OCI-LY3 (cell line): ENCODE measurements at regions not wholly inside any gene's neighbourhood (a gene's known extent, or its start where the extent isn't known, plus 50 kb on each side); places are given as distances from the start of the nearest gene placed in this dataset.

Experiments used
- H2AFZ ChIP-seq: fragments of 200-600, 300-600 bp; shearing (Covaris generic); 2 replicates; pipeline ENCODE4 v1.6.0; 2014; ENCODE audit warnings: antibody characterized with exemption, low read depth, low read length
- H3K27ac ChIP-seq: fragments of 200-600, 300-600 bp; sonication (generic); 2 replicates; pipeline ENCODE4 v1.5.1; 2014; ENCODE audit warnings: mild to moderate bottlenecking, low read length, moderate library complexity, mixed read lengths
- H3K27me3 ChIP-seq: fragments of 200-600, 300-600 bp; sonication (generic); 2 replicates; pipeline ENCODE4 v1.6.1; 2014; ENCODE audit warnings: low read depth, low read length, mixed read lengths
- H3K36me3 ChIP-seq: fragments of 200-600, 300-600 bp; sonication (generic); replicated peaks from 2 replicates; pipeline ENCODE3; 2014; ENCODE audit warnings: low read depth, low read length, mixed read lengths
- H3K4me1 ChIP-seq: fragments of 300-600, 200-600 bp; sonication (generic); 2 replicates; pipeline ENCODE4 v1.6.1; 2014; ENCODE audit warnings: low read length, mixed read lengths
- H3K4me2 ChIP-seq: fragments of 200-600, 300-600 bp; sonication (generic); 2 replicates; pipeline ENCODE4 v1.6.1; 2014; ENCODE audit warnings: low read length, mixed read lengths
- H3K4me3 ChIP-seq: fragments of 300-600, 200-600 bp; sonication (generic); 2 replicates; pipeline ENCODE4 v1.5.1; 2014; ENCODE audit warnings: antibody characterized with exemption, mild to moderate bottlenecking, low read length, moderate library complexity
- H3K79me2 ChIP-seq: fragments of 300-600, 200-600 bp; shearing (Covaris generic); 2 replicates; pipeline ENCODE4 v1.6.1; 2014; ENCODE audit warnings: mild to moderate bottlenecking, low read length, mixed read lengths
- H3K9ac ChIP-seq: fragments of 300-600, 200-600 bp; shearing (Covaris generic); 2 replicates; pipeline ENCODE4 v1.6.0; 2014; ENCODE audit warnings: mild to moderate bottlenecking, low read length, moderate library complexity
- H3K9me3 ChIP-seq: fragments of 200-600, 300-600 bp; shearing (Covaris generic); 2 replicates; pipeline ENCODE4 v1.6.1; 2014; ENCODE audit warnings: low read length, mixed read lengths; ENCODE audit not compliant: insufficient read depth
- H4K20me1 ChIP-seq: fragments of 200-600, 300-600 bp; sonication (generic); 2 replicates; pipeline ENCODE4 v1.6.1; 2016; ENCODE audit warnings: low read length, mixed read lengths; ENCODE audit not compliant: insufficient read depth
- EZH2phosphoT487 ChIP-seq: fragments of 200-600 bp; shearing (Covaris generic); IDR thresholded peaks from 2 replicates; pipeline ENCODE4 v1.6.1; 2018; ENCODE audit warnings: antibody characterized with exemption, mixed run types, low read depth
- TF ChIP-seq, protein P1 (sequence below): fragments of 200-600, 300-600 bp; sonication (generic); IDR thresholded peaks from 2 replicates; pipeline ENCODE4 v1.5.1; 2014; ENCODE audit warnings: antibody characterized with exemption, low read length, low read depth

DNA sequence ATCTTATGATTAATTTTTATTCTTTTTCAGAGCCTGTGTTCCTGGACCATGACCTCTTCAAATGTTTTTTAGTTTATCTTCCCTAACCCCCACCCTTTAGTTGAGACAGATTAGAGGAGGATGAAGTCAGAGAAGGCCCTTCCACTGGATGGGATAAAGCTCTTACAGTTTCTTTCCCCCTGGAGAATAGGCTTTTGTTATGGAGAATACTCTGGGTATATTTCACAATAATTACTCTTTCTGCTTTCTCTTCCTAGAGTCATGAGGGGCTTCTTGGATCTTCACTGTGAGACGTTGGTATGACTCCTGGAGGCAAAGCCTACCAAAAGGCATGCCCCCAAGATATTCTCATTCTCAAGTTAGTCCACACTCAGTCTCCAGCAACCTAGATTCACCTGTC lies 144.4 kb upstream of the THRB start:
- Histone ChIP-seq H3K9me3 (no peaks in the 10 kb centered on the region), H3K9ac (no peak overlapping the region), H3K4me3 (no peak overlapping the region), H3K27ac (no peak overlapping the region), H3K27me3 (0 out of 2 replicates have a peak, but pooled peaks cover 4% of the 10 kb centered on the region), H3K36me3 (no peaks in the 10 kb centered on the region), H2AFZ (no peak overlapping the region), H4K20me1 (no peaks in the 10 kb centered on the region), H3K4me2 (no peak overlapping the region), H3K4me1 (no peaks in the 10 kb centered on the region), H3K79me2 (no peaks in the 10 kb centered on the region)
- TF ChIP-seq, protein P1, sequence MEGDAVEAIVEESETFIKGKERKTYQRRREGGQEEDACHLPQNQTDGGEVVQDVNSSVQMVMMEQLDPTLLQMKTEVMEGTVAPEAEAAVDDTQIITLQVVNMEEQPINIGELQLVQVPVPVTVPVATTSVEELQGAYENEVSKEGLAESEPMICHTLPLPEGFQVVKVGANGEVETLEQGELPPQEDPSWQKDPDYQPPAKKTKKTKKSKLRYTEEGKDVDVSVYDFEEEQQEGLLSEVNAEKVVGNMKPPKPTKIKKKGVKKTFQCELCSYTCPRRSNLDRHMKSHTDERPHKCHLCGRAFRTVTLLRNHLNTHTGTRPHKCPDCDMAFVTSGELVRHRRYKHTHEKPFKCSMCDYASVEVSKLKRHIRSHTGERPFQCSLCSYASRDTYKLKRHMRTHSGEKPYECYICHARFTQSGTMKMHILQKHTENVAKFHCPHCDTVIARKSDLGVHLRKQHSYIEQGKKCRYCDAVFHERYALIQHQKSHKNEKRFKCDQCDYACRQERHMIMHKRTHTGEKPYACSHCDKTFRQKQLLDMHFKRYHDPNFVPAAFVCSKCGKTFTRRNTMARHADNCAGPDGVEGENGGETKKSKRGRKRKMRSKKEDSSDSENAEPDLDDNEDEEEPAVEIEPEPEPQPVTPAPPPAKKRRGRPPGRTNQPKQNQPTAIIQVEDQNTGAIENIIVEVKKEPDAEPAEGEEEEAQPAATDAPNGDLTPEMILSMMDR, result no peak
- no peak for TF ChIP-seq EZH2phosphoT487

DNA sequence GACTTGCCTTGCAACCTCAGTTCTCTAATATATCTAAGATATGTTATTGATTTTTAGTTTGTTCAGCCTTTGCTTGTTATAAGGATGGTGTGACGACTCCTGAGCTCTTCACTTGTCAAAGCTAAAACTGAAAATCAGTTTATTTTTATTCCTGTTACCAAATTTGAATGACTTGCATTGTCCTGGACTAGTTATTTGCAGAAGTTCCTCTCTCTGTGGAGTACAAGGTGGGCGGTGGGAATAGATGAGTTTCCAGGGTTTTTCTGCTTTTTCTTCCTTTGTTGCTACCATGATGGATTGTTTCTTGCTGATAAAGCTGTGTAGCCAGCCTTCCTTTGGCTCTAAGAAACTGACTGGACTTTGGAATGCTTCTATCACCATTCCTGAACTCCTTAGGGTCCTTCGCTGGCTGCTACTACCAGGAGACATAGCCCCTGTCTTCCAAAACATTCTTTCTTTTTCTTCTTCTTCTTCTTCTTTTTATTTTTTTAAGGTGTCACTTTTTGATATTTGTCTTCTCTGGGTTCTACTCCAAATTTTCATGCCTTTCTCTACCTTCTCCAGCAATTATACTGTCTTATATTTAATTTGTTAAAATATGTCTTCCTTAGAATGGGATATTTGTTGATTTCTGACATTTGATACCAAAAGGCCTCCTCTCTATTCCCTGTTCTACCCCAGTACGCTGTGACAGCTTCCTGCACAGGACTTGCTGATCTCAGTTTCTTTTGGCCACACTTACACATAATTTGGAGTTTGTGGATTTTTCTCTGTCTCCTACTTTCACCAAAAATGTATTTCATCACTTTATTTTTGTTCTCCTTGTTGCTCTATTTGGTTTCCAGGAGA lies 145.1 kb upstream of the THRB start:
- Histone ChIP-seq H3K27me3 (0 out of 2 replicates have a peak, but pooled peaks cover 4% of the 10 kb centered on the region), H3K9me3 (no peaks in the 10 kb centered on the region), H3K4me1 (no peaks in the 10 kb centered on the region), H3K79me2 (no peaks in the 10 kb centered on the region), H3K4me3 (no peak overlapping the region), H3K4me2 (no peak overlapping the region), H2AFZ (no peak overlapping the region), H4K20me1 (no peaks in the 10 kb centered on the region), H3K27ac (no peak overlapping the region), H3K9ac (no peak overlapping the region), H3K36me3 (no peaks in the 10 kb centered on the region)
- TF ChIP-seq, protein P1, result no peak
- no peak for TF ChIP-seq EZH2phosphoT487

DNA sequence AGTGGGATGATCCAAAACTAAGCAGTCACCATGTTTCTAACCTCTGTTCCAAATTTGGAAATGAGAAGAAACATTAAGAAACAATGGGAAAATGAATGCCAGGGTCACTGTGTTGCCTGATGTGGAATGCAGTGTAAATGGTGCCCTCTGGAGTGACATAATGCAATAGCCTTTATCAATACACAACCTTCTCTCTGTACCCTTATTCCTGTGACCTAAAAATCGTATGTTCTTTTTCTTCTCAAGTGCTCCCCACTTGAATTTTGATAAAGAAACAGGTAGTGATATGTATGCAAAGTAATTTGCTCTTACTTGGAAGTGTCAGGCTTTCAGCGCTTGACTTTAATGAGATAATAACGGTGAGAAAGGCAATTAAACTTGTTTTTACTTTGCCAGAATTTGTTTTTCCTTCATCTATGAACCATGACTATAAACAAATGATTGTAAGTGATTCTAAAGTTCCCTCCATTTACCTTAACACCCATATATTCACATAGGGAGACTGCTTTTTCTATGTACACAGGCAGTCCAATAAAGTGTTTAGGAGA lies 145.8 kb upstream of the THRB start:
- Histone ChIP-seq H3K79me2 (no peaks in the 10 kb centered on the region), H3K27ac (no peak overlapping the region), H2AFZ (no peak overlapping the region), H3K36me3 (no peaks in the 10 kb centered on the region), H3K4me2 (no peak overlapping the region), H3K9me3 (no peaks in the 10 kb centered on the region), H3K9ac (no peak overlapping the region), H3K27me3 (0 out of 2 replicates have a peak, but pooled peaks cover 4% of the 10 kb centered on the region), H4K20me1 (no peaks in the 10 kb centered on the region), H3K4me1 (no peaks in the 10 kb centered on the region), H3K4me3 (no peak overlapping the region)
- no peak for TF ChIP-seq EZH2phosphoT487
- TF ChIP-seq, protein P1, result peak; percentile 75

DNA sequence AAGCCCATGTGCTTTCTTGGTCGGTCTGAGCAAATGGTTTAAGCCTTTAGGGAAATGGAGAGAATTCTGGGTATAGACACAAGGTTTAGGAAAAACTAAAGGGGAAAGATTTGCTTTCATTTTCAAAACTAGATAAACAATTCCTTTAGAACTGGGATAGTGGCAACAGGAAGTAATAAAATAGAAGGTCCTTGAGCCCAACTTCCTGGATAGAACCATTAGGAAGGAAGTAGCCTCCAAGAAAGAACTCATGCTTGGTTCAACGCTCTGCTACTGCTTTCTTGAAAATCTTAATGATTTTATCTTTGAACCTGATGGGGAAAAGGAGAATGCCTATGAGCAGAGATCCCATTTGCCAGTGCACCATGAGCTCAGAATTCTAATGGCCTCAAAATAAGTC lies 147.0 kb upstream of the THRB start:
- H2AFZ ChIP-seq, result 0 out of 2 replicates have a peak overlapping the region, but pooled peaks have one; percentile 15
- H3K27ac ChIP-seq, result no peak overlapping the region
- H4K20me1 ChIP-seq, result no peaks in the 10 kb centered on the region
- no peaks in the 10 kb centered on the region for H3K79me2 ChIP-seq
- TF ChIP-seq, protein P1, result no peak
- no peak for TF ChIP-seq EZH2phosphoT487
- no peak overlapping the region for H3K4me3 ChIP-seq
- no peaks in the 10 kb centered on the region for H3K4me1 ChIP-seq
- no peak overlapping the region for H3K9ac ChIP-seq
- no peaks in the 10 kb centered on the region for H3K36me3 ChIP-seq
- no peak overlapping the region for H3K4me2 ChIP-seq
- 0 out of 2 replicates have a peak, but pooled peaks cover 4% of the 10 kb centered on the region for H3K27me3 ChIP-seq
- H3K9me3 ChIP-seq, result no peaks in the 10 kb centered on the region
